GM21786 (cell line): ENCODE measurements at regions not wholly inside any gene's neighbourhood (a gene's known extent, or its start where the extent isn't known, plus 50 kb on each side); places are given as distances from the start of the nearest gene placed in this dataset.
A peak's percentile ranks its signal among the peaks of the same experiment; 100 is the strongest.

Experiments
- ATAC-seq: cut with Tn5 transposase; IDR thresholded peaks from one replicate; pipeline ENCODE4 v1.9.1; 2021; ENCODE audit not compliant: unreplicated experiment

- ATAC-seq = no peak
These were observed 396.8 kb upstream of the TBL1XR1 start for GRCh38 chr3:177594096-177594495.

- no peak for ATAC-seq
These were observed 398.4 kb upstream of the TBL1XR1 start for GRCh38 chr3:177595530-177596188.

GRCh38 chr3:177596248-177596815 is 399.1 kb upstream of the TBL1XR1 start:
- ATAC-seq = no peak

GRCh38 chr3:177596816-177597271 is 399.6 kb upstream of the TBL1XR1 start:
- no peak for ATAC-seq

GRCh38 chr3:177597311-177598096 is 400.2 kb upstream of the TBL1XR1 start:
- peak; percentile 87 for ATAC-seq

GRCh38 chr3:177598097-177598833 is 401.0 kb upstream of the TBL1XR1 start:
- no peak for ATAC-seq

- ATAC-seq = no peak
These were observed 402.0 kb upstream of the TBL1XR1 start for GRCh38 chr3:177599326-177599725.

GRCh38 chr3:177599837-177600236 is 402.6 kb upstream of the TBL1XR1 start:
- no peak for ATAC-seq

GRCh38 chr3:177600411-177600810 is 403.1 kb upstream of the TBL1XR1 start:
- ATAC-seq = no peak

GRCh38 chr3:177601152-177601551 is 403.9 kb upstream of the TBL1XR1 start:
- ATAC-seq = no peak

GRCh38 chr3:177602601-177603147 is 405.4 kb upstream of the TBL1XR1 start:
- no peak for ATAC-seq

GRCh38 chr3:177603148-177603603 is 405.9 kb upstream of the TBL1XR1 start:
- peak; percentile 41 for ATAC-seq

- no peak for ATAC-seq
These were observed 406.9 kb upstream of the TBL1XR1 start for GRCh38 chr3:177604181-177604580.

- ATAC-seq = no peak
These were observed 409.6 kb upstream of the TBL1XR1 start for GRCh38 chr3:177606891-177607290.

- ATAC-seq = no peak
These were observed 410.3 kb upstream of the TBL1XR1 start for GRCh38 chr3:177607589-177607988.

- no peak for ATAC-seq
These were observed 411.2 kb upstream of the TBL1XR1 start for GRCh38 chr3:177608443-177608842.

- no peak for ATAC-seq
These were observed 412.3 kb upstream of the TBL1XR1 start for GRCh38 chr3:177609613-177610012.

- ATAC-seq = no peak
These were observed 413.0 kb upstream of the TBL1XR1 start for GRCh38 chr3:177610262-177610661.

GRCh38 chr3:177610686-177611633 is 413.7 kb upstream of the TBL1XR1 start:
- ATAC-seq = no peak
